C4-2B (cell line): ENCODE measurements at regions not wholly inside any gene's neighbourhood (a gene's known extent, or its start where the extent isn't known, plus 50 kb on each side); places are given as distances from the start of the nearest gene placed in this dataset.

Experiments
- CTCF ChIP-seq: fragments of 450-650 bp; conservative IDR thresholded peaks from 2 replicates; pipeline ENCODE4 v1.5.1; 2017; ENCODE audit warnings: mild to moderate bottlenecking
- ZFX ChIP-seq: fragments of 450-650 bp; IDR thresholded peaks from 2 replicates; pipeline ENCODE4 v1.6.1; 2017

DNA sequence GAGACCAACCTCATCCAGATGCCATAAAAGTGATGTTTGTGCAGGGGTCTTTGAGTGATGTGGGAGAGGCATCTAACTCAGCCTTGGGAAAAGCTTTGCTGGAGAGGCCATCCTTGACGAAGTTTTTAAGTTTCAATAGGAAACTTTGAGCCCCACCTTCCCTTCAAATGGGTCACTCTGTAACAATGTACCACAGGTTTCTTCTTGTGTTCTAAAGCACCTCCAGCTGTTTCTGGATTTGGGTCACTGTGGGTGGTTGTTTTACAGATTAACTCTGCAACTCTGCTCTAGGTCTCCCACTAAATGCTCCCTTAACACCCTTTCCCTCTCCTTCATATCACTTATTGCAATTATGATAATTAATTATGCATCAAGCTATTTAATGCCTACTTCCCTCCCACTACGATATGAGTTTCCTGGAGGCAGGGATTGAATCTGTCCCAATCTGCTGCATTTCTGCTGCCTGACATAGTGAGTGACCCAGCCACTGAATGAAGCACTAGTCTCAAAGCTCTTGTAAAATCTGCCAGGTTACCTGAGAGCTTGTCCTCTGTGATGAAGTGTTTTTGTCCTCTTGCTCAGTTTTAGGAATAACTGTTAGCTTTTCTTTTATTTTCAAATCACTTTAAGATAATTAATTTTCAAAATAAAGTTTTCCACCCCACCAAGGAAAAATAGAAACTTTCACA, 60.5 kb upstream of the PUM3 start:
- TF ChIP-seq CTCF (no peak), ZFX (no peak)
